Fibroblast of lung (primary cell): ENCODE measurements at regions not wholly inside any gene's neighbourhood (a gene's known extent, or its start where the extent isn't known, plus 50 kb on each side); places are given as distances from the start of the nearest gene placed in this dataset.

Experiments used
- CTCF ChIP-seq, 2 donors: IDR thresholded peaks in 1 of 2; conservative IDR thresholded peaks in 1 of 2; 1 replicate in 1 of 2; 2 replicates in 1 of 2; pipeline ENCODE4 v1.5.1; 2011 to 2012; ENCODE audit warnings: low read length in 2 of 2, control low read depth in 1 of 2, inconsistent platforms in 1 of 2, low read depth in 1 of 2, mild to moderate bottlenecking in 1 of 2
- EZH2 ChIP-seq: IDR thresholded peaks from 2 replicates; pipeline ENCODE4 v1.5.1; 2012; ENCODE audit warnings: low read length, control low read depth, mild to moderate bottlenecking; ENCODE audit errors: missing control alignments

- TF ChIP-seq CTCF (conservative IDR thresholded peaks at IDR 0.05 in 1 of 2, IDR thresholded peaks at IDR 0.05 in 1 of 2; ENCODE audit: low read depth in 1 of 2, low read length in 2 of 2) (no peak), EZH2 (no peak)
These were observed 349.3 kb upstream of the SLC14A2 start for GRCh38 chr18:45266023-45266422.
